HUDEP-2 (cell line): ENCODE measurements at regions not wholly inside any gene's neighbourhood (a gene's known extent, or its start where the extent isn't known, plus 50 kb on each side); places are given as distances from the start of the nearest gene placed in this dataset.
A peak's percentile ranks its signal among the peaks of the same experiment; 100 is the strongest.
"Not testable (repeated sequence)": the region's sequence is repeated elsewhere in the genome, so short reads cannot be mapped to it uniquely, and the experiment has no call there.

Source experiments
- DNase-seq, 76 experiments: peaks; one replicate each; lab custom pipeline; 2025; ENCODE audit not compliant: unreplicated experiment in 76 of 76; lab: John Stamatoyannopoulos, UW

- DNase-seq = no peak
Measured at GRCh38 chr10:30560326-30560725, 69.2 kb downstream of the LYZL2 start.

- DNase-seq = no peak
Measured at GRCh38 chr10:30559180-30559579, 70.4 kb downstream of the LYZL2 start.

DNA sequence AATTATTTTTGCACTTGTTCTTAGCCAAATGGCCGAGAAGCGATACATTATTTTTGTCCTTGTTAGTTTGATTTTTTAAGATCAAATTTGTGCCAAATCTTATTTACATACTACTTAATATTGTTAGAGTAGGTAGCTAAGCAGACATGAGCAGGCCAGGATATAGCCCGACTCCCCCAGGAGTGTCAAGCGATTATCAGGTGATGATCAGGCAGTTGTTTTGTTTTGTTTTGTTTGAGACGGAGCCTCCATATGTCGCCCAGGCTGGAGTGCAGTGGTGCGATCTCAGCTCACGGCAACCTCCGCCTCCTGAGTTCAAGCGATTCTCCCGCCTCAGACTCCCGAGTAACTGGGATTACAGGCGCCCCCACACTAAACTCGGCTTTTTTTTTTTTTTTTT lies 71.1 kb downstream of the LYZL2 start:
- no peak for DNase-seq

DNA sequence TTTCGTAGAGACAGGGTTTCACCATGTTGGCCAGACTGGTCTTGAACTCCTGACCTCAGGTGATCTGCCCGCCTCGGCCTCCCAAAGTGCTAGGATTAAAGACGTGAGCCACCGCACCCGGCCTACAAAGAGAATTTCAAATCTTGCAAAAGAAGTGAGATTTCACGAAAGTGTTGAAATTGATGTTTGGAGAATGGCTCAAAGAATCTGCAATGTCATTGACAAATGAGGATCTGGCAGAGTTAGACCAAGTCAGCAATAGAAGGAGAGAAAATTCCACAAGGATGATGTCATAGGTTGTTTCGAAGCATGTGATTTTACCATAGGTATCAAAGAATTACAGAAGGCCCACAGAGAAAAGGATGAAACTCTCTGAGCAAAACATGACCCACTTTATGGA lies 71.7 kb downstream of the LYZL2 start:
- no peak for DNase-seq

GRCh38 chr10:30556189-30556588 lies 73.4 kb downstream of the LYZL2 start:
- DNase-seq = no peak

GRCh38 chr10:30555465-30555864 lies 74.1 kb downstream of the LYZL2 start:
- DNase-seq = no peak

DNA sequence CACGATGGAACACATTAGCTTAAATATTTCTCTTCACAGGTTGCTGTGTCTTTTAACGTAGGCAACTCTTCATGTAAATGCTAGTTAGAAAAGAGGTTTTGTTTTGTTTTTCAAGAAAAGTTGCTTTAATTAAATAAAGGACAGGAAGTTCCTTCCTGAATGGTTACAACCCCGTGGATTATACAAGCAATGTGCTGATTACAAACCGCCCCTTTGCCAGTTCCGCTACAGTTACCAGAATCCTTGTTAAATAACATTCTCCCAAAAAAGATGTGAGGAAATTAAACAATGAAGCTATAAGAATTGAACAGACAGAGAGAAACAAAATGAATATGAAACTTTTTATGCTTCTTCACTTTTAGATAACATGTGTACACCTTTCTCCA lies 75.1 kb downstream of the LYZL2 start:
- no peak for DNase-seq

DNA sequence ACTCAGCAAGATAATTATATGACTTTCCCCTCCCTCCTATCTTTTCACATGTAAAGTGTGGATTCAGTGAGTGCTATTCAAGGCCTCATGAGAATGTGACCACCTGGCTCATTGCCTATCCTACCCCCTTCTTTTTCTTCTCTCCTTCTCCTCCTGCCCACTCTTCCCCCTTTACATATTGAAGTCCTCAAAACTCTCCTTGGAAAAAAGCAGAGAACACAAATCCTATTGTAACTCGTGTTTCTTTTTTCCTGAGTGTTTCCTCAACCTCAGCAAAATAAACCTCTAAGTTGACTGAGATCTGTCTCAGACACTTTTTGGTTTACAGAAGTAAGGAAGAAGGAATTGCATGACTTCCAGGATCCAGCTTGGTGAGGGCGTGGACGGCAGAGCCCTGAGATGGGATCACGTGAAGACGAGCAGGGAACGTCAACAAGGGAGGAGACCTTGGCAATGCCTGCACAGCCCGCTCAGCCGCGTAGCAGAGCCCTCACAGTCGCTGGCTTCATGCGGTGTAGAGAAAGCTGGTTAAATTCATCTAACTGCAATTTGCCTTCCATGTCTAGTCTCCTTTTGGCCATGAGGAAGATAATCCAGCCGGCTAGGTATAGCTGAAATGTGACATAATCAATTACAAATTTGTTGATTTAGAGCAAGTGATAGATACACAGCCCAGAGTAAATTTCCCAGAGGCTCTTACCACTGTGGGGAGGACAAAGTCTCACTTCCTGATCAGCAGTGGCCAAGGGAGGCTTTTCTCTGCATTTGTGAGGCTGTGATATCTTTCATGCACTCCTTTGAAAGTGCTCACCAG lies 75.7 kb downstream of the LYZL2 start:
- DNase-seq = peak in 1 of 76 experiments; percentile 2

- DNase-seq = peak in 9 of 76 experiments; percentile 6 to 78 (median 57)
Measured at GRCh38 chr10:30553018-30553625, 76.4 kb downstream of the LYZL2 start.

- DNase-seq = no peak
Measured at GRCh38 chr10:30550967-30551815, 78.4 kb downstream of the LYZL2 start.

- not testable (repeated sequence) for DNase-seq
Measured at GRCh38 chr10:30549134-30549687, 80.3 kb downstream of the LYZL2 start.

- DNase-seq = no peak
Measured at GRCh38 chr10:30546511-30546910, 83.0 kb downstream of the LYZL2 start.

DNA sequence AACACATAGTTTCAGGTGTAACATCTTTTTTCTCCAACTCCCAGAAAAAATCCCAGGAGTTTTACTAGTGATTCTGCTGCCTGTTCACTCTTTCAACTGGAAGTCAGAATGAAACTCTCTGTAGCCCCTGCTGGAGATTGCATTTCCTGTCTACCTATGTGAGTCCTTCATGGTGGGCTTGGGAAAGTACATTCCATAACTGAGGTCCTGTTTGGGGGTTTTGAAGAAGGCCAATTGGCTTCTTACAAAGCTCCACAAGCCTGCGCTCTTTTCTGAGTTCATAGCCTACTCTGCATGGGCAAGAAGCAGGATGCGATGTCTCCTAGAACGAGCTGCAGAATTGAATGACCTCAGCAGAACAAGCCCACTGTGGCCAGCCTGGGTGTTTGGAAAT lies 86.7 kb downstream of the LYZL2 start:
- DNase-seq = no peak

- no peak for DNase-seq
Measured at GRCh38 chr10:30542001-30542894, 87.3 kb downstream of the LYZL2 start.

DNA sequence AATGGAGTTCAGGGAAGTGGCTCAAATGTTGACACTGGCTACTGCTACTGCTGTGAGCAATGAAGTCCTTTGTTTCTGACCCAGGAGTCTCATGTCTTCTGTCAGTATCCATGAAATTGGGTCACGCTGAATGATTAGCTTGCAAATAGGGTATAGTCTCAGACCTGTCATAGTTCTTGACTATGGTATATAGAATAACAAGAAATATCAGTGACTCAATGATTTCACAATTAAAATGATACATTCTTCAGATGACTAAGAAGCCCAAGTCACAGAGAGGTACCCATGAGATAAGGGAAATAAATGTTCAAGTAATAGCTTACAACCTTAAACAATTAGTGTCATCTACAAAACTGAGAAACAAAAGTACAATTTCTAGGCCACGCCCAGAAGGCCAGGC lies 89.3 kb downstream of the LYZL2 start:
- no peak for DNase-seq

- DNase-seq = no peak
Measured at GRCh38 chr10:30538086-30538485, 91.5 kb downstream of the LYZL2 start.

GRCh38 chr10:30537586-30537985 lies 92.0 kb downstream of the LYZL2 start:
- DNase-seq = no peak

DNA sequence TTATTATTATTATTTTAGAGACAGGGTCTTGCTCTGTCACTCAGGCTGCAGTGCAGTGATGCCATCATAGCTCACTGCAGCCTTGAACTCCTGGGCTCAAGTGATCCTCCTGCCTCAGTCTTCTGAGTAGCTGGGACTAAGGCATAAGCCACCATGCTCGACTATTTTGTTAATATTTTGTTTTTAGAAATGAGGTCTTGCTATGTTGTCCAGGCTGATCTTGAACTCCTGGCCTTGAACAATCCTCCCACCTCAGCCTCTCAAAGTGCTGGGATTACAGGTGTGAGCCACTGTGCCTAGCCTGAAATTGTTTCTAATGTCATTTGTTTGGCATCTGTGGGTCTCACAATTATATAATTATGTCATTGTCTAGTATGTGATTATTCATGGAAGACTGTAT lies 92.4 kb downstream of the LYZL2 start:
- DNase-seq = not testable (repeated sequence)

DNA sequence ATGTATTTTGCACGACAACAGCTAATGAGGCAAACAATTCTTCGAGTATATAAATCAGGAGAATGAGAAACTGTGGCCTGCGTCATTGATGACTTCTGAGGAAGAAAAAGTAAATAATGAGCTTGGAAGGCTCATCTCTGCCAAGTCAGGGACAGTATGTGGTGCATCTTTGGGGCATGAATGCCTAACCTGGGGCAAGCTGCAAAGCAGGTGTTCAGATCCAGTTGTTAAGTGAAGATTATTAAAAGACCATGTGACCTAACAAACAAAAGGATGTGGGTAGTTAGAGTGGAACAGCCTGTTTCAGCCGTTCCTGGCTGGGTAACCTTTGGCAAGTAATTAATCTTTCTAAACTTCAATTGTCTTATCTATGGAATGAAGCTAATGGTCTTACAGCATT lies 93.0 kb downstream of the LYZL2 start:
- no peak for DNase-seq

- no peak for DNase-seq
Measured at GRCh38 chr10:30535677-30536076, 93.9 kb downstream of the LYZL2 start.
